Adipocyte (in vitro differentiated cells): ENCODE measurements at regions not wholly inside any gene's neighbourhood (a gene's known extent, or its start where the extent isn't known, plus 50 kb on each side); places are given as distances from the start of the nearest gene placed in this dataset.
"Not testable (repeated sequence)": the region's sequence is repeated elsewhere in the genome, so short reads cannot be mapped to it uniquely, and the experiment has no call there.

Experiments used
- DNase-seq: peaks from one replicate; pipeline ENCODE4 v3.0.0-alpha.2; 2015; ENCODE audit warnings: low read depth
- H3K27me3 ChIP-seq: replicated peaks from 2 replicates; pipeline ENCODE4 v1.7.0; 2013; ENCODE audit warnings: mild to moderate bottlenecking, low read length, moderate library complexity; ENCODE audit not compliant: control insufficient read depth, insufficient read depth
- H3K36me3 ChIP-seq: 2 replicates; pipeline ENCODE4 v1.7.0; 2013; ENCODE audit warnings: low read length, mild to moderate bottlenecking, moderate library complexity; ENCODE audit not compliant: control insufficient read depth, insufficient read depth, severe bottlenecking
- H3K4me1 ChIP-seq: 2 replicates; pipeline ENCODE4 v1.7.0; 2013; ENCODE audit warnings: mild to moderate bottlenecking, low read length, moderate library complexity; ENCODE audit not compliant: control insufficient read depth, insufficient read depth
- H3K4me3 ChIP-seq: 2 replicates; pipeline ENCODE4 v1.7.0; 2013; ENCODE audit warnings: mild to moderate bottlenecking, low read length, moderate library complexity
- H3K9ac ChIP-seq: 2 replicates; pipeline ENCODE4 v1.7.0; 2013; ENCODE audit warnings: mild to moderate bottlenecking, low read length, moderate library complexity
- H3K9me3 ChIP-seq: 2 replicates; pipeline ENCODE4 v1.7.0; 2013; ENCODE audit warnings: mild to moderate bottlenecking, low read length, moderate library complexity; ENCODE audit not compliant: control insufficient read depth

DNA sequence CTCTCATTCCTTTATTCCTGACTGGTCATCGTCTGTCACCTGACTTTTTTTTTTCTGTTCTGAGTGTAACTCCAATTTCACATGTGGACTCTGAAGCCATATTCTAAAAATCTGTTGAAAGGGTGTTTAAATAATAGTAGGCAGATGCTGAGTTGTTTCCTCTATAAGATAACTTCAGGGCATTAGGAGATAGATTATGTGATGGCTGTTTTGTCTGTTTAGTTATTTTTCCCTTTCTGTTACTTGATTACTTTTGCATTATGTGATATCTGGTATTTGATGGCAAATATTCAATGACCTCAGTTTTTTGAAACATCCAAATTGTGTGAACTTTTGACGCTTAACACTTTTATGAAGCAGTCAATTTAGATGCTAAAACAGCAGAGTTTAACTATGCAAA is 486.0 kb downstream of the BCKDHB start:
- no peak overlapping the region for H3K9ac ChIP-seq
- H3K4me3 ChIP-seq = no peak overlapping the region
- no peaks in the 10 kb centered on the region for H3K27me3 ChIP-seq
- peaks cover 2% of the 10 kb centered on the region for H3K9me3 ChIP-seq
- no peak for DNase-seq
- H3K36me3 ChIP-seq = no peaks in the 10 kb centered on the region
- H3K4me1 ChIP-seq = no peaks in the 10 kb centered on the region

DNA sequence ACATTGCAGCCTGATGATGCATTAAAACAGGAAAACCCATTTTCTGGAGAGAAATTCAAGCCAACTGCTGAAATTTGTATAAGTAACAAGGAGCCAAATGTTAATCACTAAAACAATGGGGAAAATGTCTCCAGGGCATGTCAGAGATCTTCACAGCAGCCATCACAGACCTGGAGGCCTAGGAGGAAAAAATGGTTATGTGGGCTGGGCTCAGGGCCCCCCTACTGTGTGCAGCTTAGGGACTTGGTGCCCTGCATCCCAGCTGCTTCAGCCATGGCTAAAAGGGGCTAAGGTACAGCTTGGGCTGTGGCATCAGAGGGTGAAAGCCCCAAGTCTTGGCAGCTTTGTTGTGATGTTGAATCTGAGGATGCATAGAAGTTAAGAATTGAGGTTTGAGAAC is 479.8 kb downstream of the BCKDHB start:
- H3K4me3 ChIP-seq = no peak overlapping the region
- peaks cover 7% of the 10 kb centered on the region for H3K9me3 ChIP-seq
- H3K27me3 ChIP-seq = no peaks in the 10 kb centered on the region
- DNase-seq = no peak
- H3K36me3 ChIP-seq = no peaks in the 10 kb centered on the region
- no peak overlapping the region for H3K9ac ChIP-seq
- H3K4me1 ChIP-seq = no peaks in the 10 kb centered on the region

DNA sequence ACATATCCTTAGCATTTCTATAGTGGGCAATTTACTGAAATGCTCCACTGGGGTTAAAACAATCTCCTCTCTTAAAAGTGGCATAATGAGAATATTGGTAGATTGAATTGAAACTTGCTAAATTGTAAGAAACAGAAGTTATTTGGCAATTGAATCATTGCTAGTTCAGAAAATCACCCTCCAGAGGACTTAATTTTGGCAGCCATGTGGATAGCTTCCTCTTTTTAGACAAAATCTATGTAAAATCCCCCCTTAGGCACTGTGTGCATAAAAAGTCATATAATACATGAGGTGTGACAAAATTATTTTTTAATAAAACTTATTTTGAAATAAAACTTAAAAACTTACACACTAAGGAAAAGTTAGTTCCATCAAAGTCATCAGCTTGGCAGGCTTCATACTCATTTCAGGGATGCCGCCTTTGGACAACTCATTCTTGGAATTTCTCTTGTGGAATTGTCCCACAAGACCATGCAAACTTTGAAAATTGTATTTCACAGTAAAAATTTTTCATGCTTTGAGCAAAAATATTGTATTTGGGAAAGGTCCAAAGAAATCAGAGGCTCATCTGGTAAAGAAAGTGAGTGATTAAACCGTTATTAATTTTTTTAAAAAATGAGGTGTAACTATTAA is 473.0 kb downstream of the BCKDHB start:
- Histone ChIP-seq H3K9me3 (no peaks in the 10 kb centered on the region), H3K27me3 (no peaks in the 10 kb centered on the region), H3K36me3 (no peaks in the 10 kb centered on the region), H3K4me1 (no peaks in the 10 kb centered on the region), H3K9ac (no peak overlapping the region), H3K4me3 (no peak overlapping the region)
- DNase-seq = no peak

DNA sequence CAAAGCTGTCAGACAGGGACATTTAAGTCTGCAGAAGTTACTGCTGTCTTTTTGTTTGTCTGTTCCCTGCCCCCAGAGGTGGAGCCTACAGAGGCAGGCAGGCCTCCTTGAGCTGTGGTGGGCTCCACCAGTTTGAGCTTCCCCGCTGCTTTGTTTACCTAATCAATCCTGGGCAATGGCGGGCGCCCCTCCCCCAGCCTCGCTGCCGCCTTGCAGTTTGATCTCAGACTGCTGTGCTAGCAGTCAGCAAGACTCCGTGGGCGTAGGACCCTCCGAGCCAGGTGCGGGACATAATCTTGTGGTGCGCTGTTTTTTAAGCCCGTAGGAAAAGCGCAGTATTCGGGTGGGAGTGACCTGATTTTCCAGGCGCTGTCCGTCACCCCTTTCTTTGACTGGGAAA is 466.8 kb downstream of the BCKDHB start:
- H3K4me3 ChIP-seq, DNase-seq, H3K27me3 ChIP-seq, H3K36me3 ChIP-seq, H3K9ac ChIP-seq, H3K4me1 ChIP-seq, H3K9me3 ChIP-seq: not testable (repeated sequence)

DNA sequence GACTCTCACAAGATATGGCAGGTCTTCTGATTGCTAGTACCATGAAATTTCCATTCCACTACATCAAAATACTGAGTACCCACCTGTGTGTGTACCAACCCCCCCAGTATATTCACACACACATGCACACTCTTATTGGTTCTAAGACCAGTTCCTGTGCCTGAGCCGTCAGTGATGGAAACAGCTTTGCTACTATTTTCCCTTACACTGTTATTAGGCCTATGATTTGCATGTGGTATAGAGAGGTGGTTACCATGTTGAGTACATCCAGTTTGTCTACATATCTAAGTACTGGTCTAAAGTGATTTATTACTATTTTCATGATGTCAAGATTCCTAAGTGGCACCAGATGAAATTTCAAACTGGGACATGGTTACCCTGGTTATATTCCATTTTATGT is 459.9 kb downstream of the BCKDHB start:
- no peaks in the 10 kb centered on the region for H3K36me3 ChIP-seq
- H3K27me3 ChIP-seq = no peaks in the 10 kb centered on the region
- no peak overlapping the region for H3K4me3 ChIP-seq
- no peaks in the 10 kb centered on the region for H3K9me3 ChIP-seq
- no peak overlapping the region for H3K9ac ChIP-seq
- DNase-seq = no peak
- H3K4me1 ChIP-seq = no peaks in the 10 kb centered on the region

DNA sequence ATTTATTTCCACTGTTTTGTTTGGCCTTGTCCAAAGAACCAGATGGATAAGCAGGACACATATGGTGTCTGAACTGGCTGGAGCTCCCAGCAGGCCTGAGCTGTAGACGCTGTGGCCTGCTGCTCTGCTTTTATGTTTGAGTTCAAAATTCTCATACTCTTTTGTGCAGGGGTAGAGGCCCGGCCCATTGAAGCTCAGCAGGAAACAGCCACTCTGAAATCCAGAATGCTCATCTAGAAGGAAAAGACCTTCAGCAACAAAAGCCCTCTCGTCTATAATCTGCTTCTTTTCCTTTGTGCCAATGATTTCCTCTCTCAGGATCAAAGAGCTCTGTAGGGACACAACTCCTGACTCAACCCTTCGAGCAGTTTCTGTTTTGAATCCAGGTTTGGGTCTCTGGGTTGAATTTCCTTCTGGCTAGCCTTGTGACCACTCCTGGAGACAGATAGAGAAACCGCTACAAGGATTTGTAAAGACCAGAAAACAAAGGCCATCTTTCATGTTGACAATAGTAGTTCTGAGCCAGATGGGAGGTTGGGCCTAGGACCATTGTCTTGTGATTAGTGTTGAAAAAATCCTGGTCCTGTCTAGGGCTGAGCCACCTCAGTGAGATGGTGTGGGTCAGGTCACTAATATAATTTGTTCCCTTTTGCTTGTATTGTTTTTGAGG is 446.7 kb downstream of the BCKDHB start:
- no peak for DNase-seq
- Histone ChIP-seq H3K9me3 (no peaks in the 10 kb centered on the region), H3K9ac (no peak overlapping the region), H3K4me1 (peaks cover 11% of the 10 kb centered on the region), H3K27me3 (no peaks in the 10 kb centered on the region), H3K4me3 (no peak overlapping the region), H3K36me3 (no peaks in the 10 kb centered on the region)

DNA sequence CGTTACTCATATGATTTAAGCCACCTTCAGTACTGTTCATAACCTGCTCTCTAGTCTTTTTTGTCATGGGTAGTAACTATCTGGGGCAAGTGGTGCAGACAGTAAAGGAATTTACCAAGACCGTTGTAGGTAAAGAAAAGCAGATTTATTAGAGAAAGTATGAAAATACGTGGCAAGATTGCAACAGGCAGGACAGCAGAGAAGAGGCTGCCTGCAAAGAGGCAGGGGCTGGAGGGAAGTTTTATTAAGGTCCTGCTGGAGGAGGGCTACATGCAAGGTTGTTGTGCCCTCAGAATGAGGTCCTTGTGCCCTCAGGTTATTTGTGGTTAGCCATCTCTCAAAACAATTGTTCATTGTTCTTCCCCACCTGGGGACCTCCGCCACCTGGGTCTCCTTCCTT is 444.3 kb downstream of the BCKDHB start:
- Histone ChIP-seq H3K9ac (no peak overlapping the region), H3K4me3 (no peak overlapping the region), H3K4me1 (peaks cover 14% of the 10 kb centered on the region), H3K9me3 (no peaks in the 10 kb centered on the region), H3K36me3 (no peaks in the 10 kb centered on the region), H3K27me3 (no peaks in the 10 kb centered on the region)
- DNase-seq = no peak

DNA sequence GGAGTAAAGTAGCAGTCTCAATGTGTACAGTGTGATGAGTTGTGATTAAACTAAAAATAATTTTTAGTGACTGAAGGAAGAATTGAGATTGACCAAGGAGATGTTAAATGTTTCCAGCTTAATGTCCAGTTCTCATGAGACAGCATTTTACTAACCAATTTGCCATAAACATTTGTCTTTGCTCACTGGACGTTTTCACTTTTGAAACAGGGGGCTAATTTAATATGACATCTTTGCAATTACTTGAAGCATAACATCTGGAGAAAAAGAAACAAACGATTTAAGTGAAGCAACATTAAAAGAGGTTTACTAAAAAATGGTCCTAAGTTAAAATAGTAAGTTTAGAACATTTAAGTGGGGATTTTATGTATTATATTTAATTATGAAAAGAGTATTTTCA is 443.8 kb downstream of the BCKDHB start:
- Histone ChIP-seq H3K4me3 (no peak overlapping the region), H3K36me3 (no peaks in the 10 kb centered on the region), H3K27me3 (no peaks in the 10 kb centered on the region), H3K9me3 (no peaks in the 10 kb centered on the region), H3K4me1 (peaks cover 16% of the 10 kb centered on the region), H3K9ac (no peak overlapping the region)
- peak; percentile 71 for DNase-seq

DNA sequence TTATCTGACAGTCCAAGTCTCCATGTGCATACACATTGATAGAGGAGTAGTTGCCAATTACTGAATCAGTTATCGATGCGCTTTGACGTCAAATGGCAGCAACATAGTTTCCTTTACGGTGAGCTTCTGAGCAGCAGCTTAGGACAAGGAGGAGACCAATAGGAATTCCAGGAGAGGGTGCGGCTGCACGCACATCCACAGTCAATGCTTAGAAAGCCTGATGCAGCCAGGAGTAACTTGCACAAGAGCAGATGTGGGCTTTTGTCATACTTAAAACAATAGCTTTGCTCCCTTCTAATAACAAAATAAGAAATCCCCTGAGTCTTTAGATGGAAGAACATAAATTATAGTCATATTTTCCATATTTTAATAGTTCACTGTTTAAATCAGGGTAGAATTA is 442.1 kb downstream of the BCKDHB start:
- Histone ChIP-seq H3K4me3 (peak overlapping the region; percentile 61), H3K9ac (peak overlapping the region; percentile 41), H3K36me3 (no peaks in the 10 kb centered on the region), H3K4me1 (peaks cover 21% of the 10 kb centered on the region), H3K27me3 (no peaks in the 10 kb centered on the region), H3K9me3 (no peaks in the 10 kb centered on the region)
- peak; percentile 75 for DNase-seq

DNA sequence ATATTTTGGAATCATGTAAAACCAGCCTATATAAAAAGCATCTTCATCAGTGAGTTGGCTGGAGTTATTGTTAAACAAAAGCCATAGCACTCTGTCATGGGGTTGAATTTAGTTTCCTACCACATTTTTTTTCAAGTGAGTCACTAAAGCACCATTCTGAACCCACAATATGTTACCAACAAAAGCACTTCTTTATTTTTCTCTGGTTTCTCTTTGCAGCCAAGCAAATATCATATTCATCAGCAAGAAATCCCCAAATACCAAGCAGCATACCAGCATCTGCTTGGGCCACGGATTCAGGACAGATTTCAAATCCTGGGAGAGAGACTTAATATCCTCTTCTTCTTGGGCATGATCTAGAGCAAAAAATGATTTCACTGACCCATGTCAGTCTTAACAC is 441.4 kb downstream of the BCKDHB start:
- peak; percentile 86 for DNase-seq
- H3K9me3 ChIP-seq = no peaks in the 10 kb centered on the region
- H3K4me3 ChIP-seq = peak overlapping the region; percentile 61
- peaks cover 21% of the 10 kb centered on the region for H3K4me1 ChIP-seq
- H3K9ac ChIP-seq = peak overlapping the region; percentile 41
- no peaks in the 10 kb centered on the region for H3K36me3 ChIP-seq
- no peaks in the 10 kb centered on the region for H3K27me3 ChIP-seq

DNA sequence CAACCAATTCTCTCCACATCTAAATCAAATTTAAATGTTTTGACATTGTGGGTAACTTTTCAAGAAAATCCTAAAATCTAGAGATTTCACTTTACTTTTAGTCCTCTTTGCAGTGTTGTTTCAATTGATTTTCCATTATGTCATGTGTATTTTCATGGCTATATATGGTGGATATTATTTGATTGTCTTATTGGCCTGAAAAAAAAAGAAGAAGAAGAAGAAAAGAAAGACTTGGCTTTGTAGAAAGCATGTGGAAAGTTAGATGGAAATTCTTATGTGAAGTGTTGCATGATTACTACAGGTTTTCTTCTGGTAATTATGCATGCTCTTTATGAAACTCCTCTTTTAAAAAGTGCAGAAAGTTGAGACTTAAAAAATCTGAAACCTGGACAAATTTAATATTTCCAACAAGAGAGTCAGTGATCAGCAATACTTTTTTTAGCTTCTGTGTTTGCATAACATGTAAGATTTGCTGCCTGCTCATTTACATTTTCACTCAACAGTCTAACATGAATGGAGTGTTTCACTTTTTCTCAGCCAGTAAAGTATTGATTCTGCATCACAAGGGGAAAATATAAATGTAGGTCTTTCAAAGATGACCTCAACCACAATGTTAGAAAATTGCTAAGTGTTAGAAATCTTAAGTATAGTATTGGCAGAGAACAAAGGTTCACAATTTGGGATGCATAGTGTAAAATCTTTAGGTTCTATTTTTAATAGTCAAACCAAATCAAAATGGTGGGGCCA is 438.7 kb downstream of the BCKDHB start:
- Histone ChIP-seq H3K4me3 (no peak overlapping the region), H3K36me3 (no peaks in the 10 kb centered on the region), H3K9ac (no peak overlapping the region), H3K4me1 (peaks cover 35% of the 10 kb centered on the region), H3K27me3 (no peaks in the 10 kb centered on the region), H3K9me3 (no peaks in the 10 kb centered on the region)
- DNase-seq = no peak
